Activated naive CD4-positive, alpha-beta T cell treated with anti-CD3 and anti-CD28 coated beads, Interleukin-2, amount 50 U/mL, for 24 hours (primary cell): ENCODE measurements at regions not wholly inside any gene's neighbourhood (a gene's known extent, or its start where the extent isn't known, plus 50 kb on each side); places are given as distances from the start of the nearest gene placed in this dataset.
"Not testable (repeated sequence)": the region's sequence is repeated elsewhere in the genome, so short reads cannot be mapped to it uniquely, and the experiment has no call there.

Source experiments
- H3K27ac Mint-ChIP-seq: one replicate; pipeline ENCODE4 v1.8.0; 2021; ENCODE audit warnings: mild to moderate bottlenecking, mixed read lengths
- H3K27me3 Mint-ChIP-seq: one replicate; pipeline ENCODE4 v1.8.0; 2021; ENCODE audit warnings: mixed read lengths
- H3K36me3 Mint-ChIP-seq: one replicate; pipeline ENCODE4 v1.8.0; 2021; ENCODE audit warnings: mixed read lengths
- H3K4me1 Mint-ChIP-seq: one replicate; pipeline ENCODE4 v1.8.0; 2021; ENCODE audit warnings: mixed read lengths
- H3K4me3 Mint-ChIP-seq: one replicate; pipeline ENCODE4 v1.8.0; 2021; ENCODE audit warnings: mild to moderate bottlenecking, mixed read lengths
- H3K9me3 Mint-ChIP-seq: one replicate; pipeline ENCODE4 v1.8.0; 2021; ENCODE audit warnings: mixed read lengths

- Mint-ChIP-seq H3K4me3 (no peak overlapping the region), H3K9me3 (no peaks in the 10 kb centered on the region), H3K36me3 (no peaks in the 10 kb centered on the region)
These were observed 899.5 kb upstream of the GYPC start for GRCh38 chr2:125756431-125756830.

GRCh38 chr2:125796784-125797183, 859.2 kb upstream of the GYPC start:
- H3K36me3 Mint-ChIP-seq: no peaks in the 10 kb centered on the region
- no peak overlapping the region for H3K27ac Mint-ChIP-seq
- peaks cover 13% of the 10 kb centered on the region for H3K9me3 Mint-ChIP-seq
- H3K27me3 Mint-ChIP-seq: no peaks in the 10 kb centered on the region
- no peak overlapping the region for H3K4me3 Mint-ChIP-seq
- H3K4me1 Mint-ChIP-seq: no peaks in the 10 kb centered on the region

More at GRCh38 chr2:125756431-125756830, 899.5 kb upstream of the GYPC start:
- Mint-ChIP-seq H3K4me1 (no peaks in the 10 kb centered on the region), H3K27me3 (no peaks in the 10 kb centered on the region), H3K27ac (no peak overlapping the region)

GRCh38 chr2:125797192-125797591, 858.8 kb upstream of the GYPC start:
- Mint-ChIP-seq H3K36me3 (no peaks in the 10 kb centered on the region), H3K27me3 (no peaks in the 10 kb centered on the region), H3K27ac (no peak overlapping the region), H3K9me3 (peaks cover 13% of the 10 kb centered on the region), H3K4me3 (no peak overlapping the region), H3K4me1 (no peaks in the 10 kb centered on the region)

DNA sequence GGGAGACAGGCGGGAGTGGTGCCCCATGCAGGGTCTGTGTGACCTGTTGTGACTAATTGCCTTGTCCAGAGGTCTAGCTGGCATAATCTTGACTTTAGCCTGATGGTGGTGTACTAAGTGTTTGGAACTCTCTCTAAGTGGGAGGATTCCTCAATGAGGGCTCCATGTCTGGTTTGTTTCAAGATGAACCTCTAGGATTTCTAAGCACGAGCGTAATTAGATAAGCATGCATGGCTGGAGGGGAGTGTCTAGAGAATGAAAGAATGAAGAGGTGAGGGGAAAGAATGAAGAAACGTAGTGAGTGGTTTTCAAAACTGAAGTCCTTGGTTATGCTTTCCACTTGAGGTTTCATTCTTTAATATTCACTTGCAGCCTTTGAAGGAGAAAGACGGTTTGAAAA, 833.2 kb upstream of the GYPC start:
- H3K4me3 Mint-ChIP-seq: no peak overlapping the region
- no peaks in the 10 kb centered on the region for H3K4me1 Mint-ChIP-seq
- H3K9me3 Mint-ChIP-seq: peaks cover 5% of the 10 kb centered on the region
- H3K27ac Mint-ChIP-seq: no peak overlapping the region
- H3K27me3 Mint-ChIP-seq: no peaks in the 10 kb centered on the region
- H3K36me3 Mint-ChIP-seq: no peaks in the 10 kb centered on the region

GRCh38 chr2:125825781-125826180, 830.2 kb upstream of the GYPC start:
- H3K4me3 Mint-ChIP-seq, H3K27me3 Mint-ChIP-seq, H3K36me3 Mint-ChIP-seq, H3K4me1 Mint-ChIP-seq, H3K27ac Mint-ChIP-seq, H3K9me3 Mint-ChIP-seq: not testable (repeated sequence)

DNA sequence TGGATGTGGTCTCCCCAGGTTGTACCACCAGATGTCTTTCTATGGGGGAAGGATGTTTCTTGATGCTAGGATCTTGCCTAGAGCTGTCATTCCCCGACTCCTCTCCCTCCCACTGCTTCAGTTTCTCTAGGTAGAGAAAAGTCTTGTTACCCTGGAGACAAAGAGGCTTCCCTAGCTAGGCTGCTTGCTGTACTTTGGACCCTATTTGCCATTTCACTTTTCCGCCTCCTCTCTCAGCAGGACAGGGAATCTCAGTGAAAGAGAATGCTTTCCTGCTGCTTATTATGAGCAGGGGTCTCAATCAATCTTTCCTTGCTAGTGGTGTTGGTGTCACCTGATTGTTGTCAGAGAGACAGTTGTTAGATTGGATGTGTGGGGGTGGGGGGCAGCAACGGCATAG, 818.8 kb upstream of the GYPC start:
- Mint-ChIP-seq H3K4me3 (no peak overlapping the region), H3K27ac (no peak overlapping the region), H3K4me1 (no peaks in the 10 kb centered on the region), H3K9me3 (no peaks in the 10 kb centered on the region), H3K27me3 (no peaks in the 10 kb centered on the region), H3K36me3 (no peaks in the 10 kb centered on the region)

GRCh38 chr2:125837611-125838010, 818.3 kb upstream of the GYPC start:
- Mint-ChIP-seq H3K27me3 (no peaks in the 10 kb centered on the region), H3K9me3 (no peaks in the 10 kb centered on the region), H3K4me1 (no peaks in the 10 kb centered on the region)

GRCh38 chr2:125839945-125840344, 816.0 kb upstream of the GYPC start:
- Mint-ChIP-seq H3K36me3 (no peaks in the 10 kb centered on the region), H3K27ac (no peak overlapping the region), H3K27me3 (no peaks in the 10 kb centered on the region), H3K4me1 (no peaks in the 10 kb centered on the region), H3K9me3 (no peaks in the 10 kb centered on the region), H3K4me3 (no peak overlapping the region)

More at GRCh38 chr2:125837611-125838010, 818.3 kb upstream of the GYPC start:
- no peak overlapping the region for H3K27ac Mint-ChIP-seq
- no peak overlapping the region for H3K4me3 Mint-ChIP-seq
- no peaks in the 10 kb centered on the region for H3K36me3 Mint-ChIP-seq

GRCh38 chr2:125842041-125842440, 813.9 kb upstream of the GYPC start:
- H3K4me1 Mint-ChIP-seq: no peaks in the 10 kb centered on the region

GRCh38 chr2:125850541-125850940, 805.4 kb upstream of the GYPC start:
- H3K9me3 Mint-ChIP-seq: no peaks in the 10 kb centered on the region
- H3K36me3 Mint-ChIP-seq: no peaks in the 10 kb centered on the region
- H3K27ac Mint-ChIP-seq: no peak overlapping the region
- no peaks in the 10 kb centered on the region for H3K4me1 Mint-ChIP-seq
- H3K27me3 Mint-ChIP-seq: no peaks in the 10 kb centered on the region
- no peak overlapping the region for H3K4me3 Mint-ChIP-seq

More at GRCh38 chr2:125842041-125842440, 813.9 kb upstream of the GYPC start:
- no peaks in the 10 kb centered on the region for H3K27me3 Mint-ChIP-seq
- no peaks in the 10 kb centered on the region for H3K36me3 Mint-ChIP-seq
- no peak overlapping the region for H3K4me3 Mint-ChIP-seq
- H3K9me3 Mint-ChIP-seq: no peaks in the 10 kb centered on the region
- no peak overlapping the region for H3K27ac Mint-ChIP-seq

DNA sequence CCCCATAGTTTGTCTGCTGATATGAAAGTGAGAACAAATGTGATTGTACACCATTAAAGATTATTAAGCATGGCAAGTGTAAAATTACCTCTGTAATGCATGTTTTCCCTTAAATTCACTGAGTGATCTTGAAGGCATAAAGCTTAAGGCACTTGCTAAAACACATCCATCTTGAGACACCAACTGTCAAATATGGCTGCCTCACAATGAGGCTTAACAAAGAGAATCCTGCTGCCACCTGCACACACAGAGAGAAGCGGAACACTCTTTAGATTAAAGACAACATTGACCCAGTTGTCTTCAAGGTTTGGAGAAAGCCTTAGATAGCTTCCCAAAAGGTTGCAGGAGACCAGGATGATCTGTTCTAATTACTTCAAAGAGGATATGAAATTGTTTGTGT, 803.6 kb upstream of the GYPC start:
- no peak overlapping the region for H3K4me3 Mint-ChIP-seq
- no peaks in the 10 kb centered on the region for H3K27me3 Mint-ChIP-seq
- H3K36me3 Mint-ChIP-seq: no peaks in the 10 kb centered on the region
- H3K27ac Mint-ChIP-seq: no peak overlapping the region
- no peaks in the 10 kb centered on the region for H3K9me3 Mint-ChIP-seq
- H3K4me1 Mint-ChIP-seq: no peaks in the 10 kb centered on the region

DNA sequence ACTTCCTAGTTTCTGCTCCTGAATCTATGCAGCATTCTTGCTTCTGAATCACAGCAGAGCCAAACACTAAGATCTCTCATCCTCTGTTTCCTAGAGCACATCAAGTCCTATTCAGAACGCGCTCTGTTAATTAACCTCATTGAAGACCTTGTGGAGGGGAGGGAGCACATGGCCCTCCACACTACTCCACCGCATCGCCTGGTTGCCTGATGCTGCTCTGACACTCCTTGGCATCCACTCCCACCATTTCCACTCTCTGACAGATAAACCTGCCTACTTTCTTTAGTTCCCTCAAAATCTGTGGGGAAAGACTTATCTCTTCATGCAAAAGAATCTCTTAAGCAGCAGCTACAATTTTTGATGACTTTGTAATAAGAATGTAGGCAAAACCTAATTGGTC, 802.3 kb upstream of the GYPC start:
- no peaks in the 10 kb centered on the region for H3K27me3 Mint-ChIP-seq
- H3K27ac Mint-ChIP-seq: no peak overlapping the region
- no peaks in the 10 kb centered on the region for H3K9me3 Mint-ChIP-seq
- no peaks in the 10 kb centered on the region for H3K36me3 Mint-ChIP-seq
- no peak overlapping the region for H3K4me3 Mint-ChIP-seq
- no peaks in the 10 kb centered on the region for H3K4me1 Mint-ChIP-seq

DNA sequence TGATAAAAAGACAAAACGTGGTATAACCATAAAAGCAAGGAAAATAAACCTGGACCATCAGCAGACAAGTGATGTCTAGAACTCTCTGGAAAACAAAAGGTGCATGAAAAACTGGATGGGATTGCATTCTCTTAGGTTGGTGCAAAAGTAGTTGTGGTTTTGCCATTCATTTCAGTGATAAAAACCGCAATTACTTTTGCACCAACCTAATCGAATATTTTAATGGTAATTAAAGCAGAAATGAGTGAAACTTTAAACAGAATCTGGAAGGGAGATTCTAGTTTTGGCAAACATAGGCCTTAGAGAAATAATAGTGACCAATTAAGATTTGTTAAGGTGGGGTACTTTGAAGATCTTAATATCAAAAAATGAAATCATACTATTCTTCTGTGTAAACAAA, 800.8 kb upstream of the GYPC start:
- H3K27ac Mint-ChIP-seq: no peak overlapping the region
- H3K9me3 Mint-ChIP-seq: no peaks in the 10 kb centered on the region
- no peak overlapping the region for H3K4me3 Mint-ChIP-seq
- no peaks in the 10 kb centered on the region for H3K27me3 Mint-ChIP-seq
- no peaks in the 10 kb centered on the region for H3K4me1 Mint-ChIP-seq
- H3K36me3 Mint-ChIP-seq: no peaks in the 10 kb centered on the region

- Mint-ChIP-seq H3K27ac (no peak overlapping the region), H3K27me3 (no peaks in the 10 kb centered on the region), H3K9me3 (no peaks in the 10 kb centered on the region), H3K36me3 (no peaks in the 10 kb centered on the region), H3K4me3 (no peak overlapping the region), H3K4me1 (no peaks in the 10 kb centered on the region)
These were observed 797.8 kb upstream of the GYPC start for GRCh38 chr2:125857971-125858794.

- Mint-ChIP-seq H3K27ac (no peak overlapping the region), H3K27me3 (no peaks in the 10 kb centered on the region), H3K4me3 (no peak overlapping the region), H3K36me3 (no peaks in the 10 kb centered on the region), H3K4me1 (no peaks in the 10 kb centered on the region), H3K9me3 (no peaks in the 10 kb centered on the region)
These were observed 794.5 kb upstream of the GYPC start for GRCh38 chr2:125861461-125861860.

- Mint-ChIP-seq H3K4me1 (no peaks in the 10 kb centered on the region), H3K36me3 (no peaks in the 10 kb centered on the region)
These were observed 788.0 kb upstream of the GYPC start for GRCh38 chr2:125867908-125868307.

GRCh38 chr2:125870264-125870663, 785.7 kb upstream of the GYPC start:
- Mint-ChIP-seq H3K27ac (no peak overlapping the region), H3K4me3 (no peak overlapping the region), H3K9me3 (peaks cover 4% of the 10 kb centered on the region), H3K36me3 (no peaks in the 10 kb centered on the region), H3K27me3 (no peaks in the 10 kb centered on the region), H3K4me1 (no peaks in the 10 kb centered on the region)

More at GRCh38 chr2:125867908-125868307, 788.0 kb upstream of the GYPC start:
- Mint-ChIP-seq H3K27ac (no peak overlapping the region), H3K4me3 (no peak overlapping the region), H3K27me3 (no peaks in the 10 kb centered on the region), H3K9me3 (peaks cover 4% of the 10 kb centered on the region)
